IMR-90 (cell line): ENCODE measurements at regions not wholly inside any gene's neighbourhood (a gene's known extent, or its start where the extent isn't known, plus 50 kb on each side); places are given as distances from the start of the nearest gene placed in this dataset.

Source experiments
- ATAC-seq: fragments of 200-7000 bp; cut with Tn5 transposase; 2 replicates; pipeline ENCODE4 v1.9.1; 2020; ENCODE audit warnings: low read depth, mild to moderate bottlenecking, moderate library complexity
- BruUV-seq: library from RNA; stranded (reverse); fragments of 400-500 nt; replicated peaks from 2 replicates; lab custom pipeline; 2021; lab: Mats Ljungman, UMichigan
- CTCF ChIA-PET: fragments of 300-600 bp; formaldehyde crosslinking; extraction: SDS; loops from one replicate; lab custom pipeline; 2021; ENCODE audit warnings: antibody characterized with exemption; lab: Yijun Ruan, JAX
- POLR2A ChIA-PET: fragments of 300-600 bp; sonication (Branson Sonifier 250); formaldehyde crosslinking; loops from one replicate; lab custom pipeline; 2022; ENCODE audit warnings: antibody characterized with exemption; ENCODE audit not compliant: unreplicated experiment; lab: Charles Lee
- DNase-seq: peaks from one replicate; pipeline ENCODE4 v3.0.0; 2013
- H2AFZ ChIP-seq: replicated peaks from 2 replicates; pipeline ENCODE3; 2013; ENCODE audit warnings: low read length, mild to moderate bottlenecking; ENCODE audit not compliant: poor library complexity
- H2AK5ac ChIP-seq: 2 replicates; pipeline ENCODE4 v1.6.1; 2013; ENCODE audit warnings: low read depth, low read length, inconsistent platforms
- H2AK9ac ChIP-seq: replicated peaks from 2 replicates; pipeline ENCODE3; 2013; ENCODE audit warnings: mild to moderate bottlenecking, low read depth, low read length, moderate library complexity; ENCODE audit not compliant: poor library complexity
- H2BK120ac ChIP-seq: 2 replicates; pipeline ENCODE4 v1.6.1; 2013; ENCODE audit warnings: low read depth, low read length, inconsistent platforms
- H2BK15ac ChIP-seq: 3 replicates; pipeline ENCODE4 v1.6.1; 2013; ENCODE audit warnings: low read depth, low read length, inconsistent platforms
- H2BK20ac ChIP-seq: 2 replicates; pipeline ENCODE4 v1.6.1; 2013; ENCODE audit warnings: low read depth, mild to moderate bottlenecking, inconsistent platforms, low read length, moderate library complexity
- H2BK5ac ChIP-seq: 2 replicates; pipeline ENCODE4 v1.6.1; 2013; ENCODE audit warnings: mild to moderate bottlenecking, low read depth, low read length, inconsistent platforms; ENCODE audit not compliant: poor library complexity, severe bottlenecking
- H3K14ac ChIP-seq: replicated peaks from 2 replicates; pipeline ENCODE4 v1.6.1; 2013; ENCODE audit warnings: low read depth, low read length, inconsistent platforms
- H3K18ac ChIP-seq: 2 replicates; pipeline ENCODE4 v1.6.1; 2013; ENCODE audit warnings: low read depth, low read length, control low read depth
- H3K23ac ChIP-seq: 2 replicates; pipeline ENCODE4 v1.6.1; 2013; ENCODE audit warnings: low read depth, low read length, inconsistent platforms
- H3K27ac ChIP-seq: 2 replicates; pipeline ENCODE4 v1.5.1; 2013; ENCODE audit warnings: mild to moderate bottlenecking, control low read depth, low read length; ENCODE audit not compliant: insufficient read depth
- H3K27me3 ChIP-seq: 2 replicates; pipeline ENCODE4 v1.6.1; 2013; ENCODE audit warnings: low read length; ENCODE audit not compliant: control insufficient read depth, insufficient read depth
- H3K36me3 ChIP-seq: 2 replicates; pipeline ENCODE4 v1.6.1; 2013; ENCODE audit warnings: low read length, mixed read lengths; ENCODE audit not compliant: control insufficient read depth, insufficient read depth
- H3K4ac ChIP-seq: 2 replicates; pipeline ENCODE4 v1.6.1; 2013; ENCODE audit warnings: low read depth, low read length, inconsistent platforms
- H3K4me1 ChIP-seq: 2 replicates; pipeline ENCODE4 v1.6.1; 2013; ENCODE audit warnings: low read length, mixed read lengths; ENCODE audit not compliant: control insufficient read depth, insufficient read depth
- H3K4me2 ChIP-seq: 2 replicates; pipeline ENCODE4 v1.6.1; 2013; ENCODE audit warnings: low read depth, mild to moderate bottlenecking, control low read depth, low read length, moderate library complexity
- H3K4me3 ChIP-seq: 2 replicates; pipeline ENCODE4 v1.5.1; 2013; ENCODE audit warnings: low read depth, mild to moderate bottlenecking, control low read depth, low read length, moderate library complexity; ENCODE audit not compliant: insufficient read depth
- H3K56ac ChIP-seq: 2 replicates; pipeline ENCODE4 v1.6.1; 2013; ENCODE audit warnings: low read length, inconsistent platforms; ENCODE audit not compliant: insufficient read depth; ENCODE audit errors: extremely low read depth
- H3K79me1 ChIP-seq, 2 experiments: 2 replicates each; pipeline ENCODE4 v1.6.1; 2013; ENCODE audit warnings: low read length in 2 of 2, inconsistent platforms in 1 of 2, low read depth in 1 of 2
- H3K9ac ChIP-seq: 2 replicates; pipeline ENCODE4 v1.6.1; 2013; ENCODE audit warnings: low read depth, low read length, control low read depth
- H3K9me1 ChIP-seq: 2 replicates; pipeline ENCODE4 v1.6.1; 2013; ENCODE audit warnings: low read length, inconsistent platforms; ENCODE audit not compliant: insufficient read depth
- H3K9me3 ChIP-seq: 2 replicates; pipeline ENCODE4 v1.6.1; 2013; ENCODE audit warnings: low read length; ENCODE audit not compliant: control insufficient read depth, insufficient read depth
- H4K20me1 ChIP-seq: 2 replicates; pipeline ENCODE4 v1.6.1; 2013; ENCODE audit warnings: low read length, inconsistent platforms; ENCODE audit not compliant: insufficient read depth
- H4K5ac ChIP-seq: 2 replicates; pipeline ENCODE4 v1.6.1; 2013; ENCODE audit warnings: mild to moderate bottlenecking, low read depth, low read length, control low read depth
- H4K8ac ChIP-seq, 2 experiments: 2 replicates each; pipeline ENCODE4 v1.6.1; 2013; ENCODE audit warnings: low read depth in 2 of 2, low read length in 2 of 2, control low read depth in 1 of 2, inconsistent platforms in 1 of 2
- H4K91ac ChIP-seq: 2 replicates; pipeline ENCODE4 v1.6.1; 2013; ENCODE audit warnings: low read depth, low read length, inconsistent platforms; ENCODE audit not compliant: insufficient read depth
- BHLHE40 ChIP-seq: fragments of 150-350 bp; IDR thresholded peaks from 2 replicates; pipeline ENCODE4 v1.6.1; 2016; ENCODE audit warnings: mild to moderate bottlenecking, low read depth, low read length
- FOS ChIP-seq: fragments of 150-350 bp; IDR thresholded peaks from 2 replicates; pipeline ENCODE4 v1.6.1; 2016; ENCODE audit warnings: low read depth, low read length
- MAZ ChIP-seq: IDR thresholded peaks from 2 replicates; pipeline ENCODE4 v1.6.1; 2012; ENCODE audit warnings: low read depth, mild to moderate bottlenecking, low read length, improper control_type of control experiment, moderate library complexity, borderline replicate concordance
- NFE2L2 ChIP-seq: fragments of 150-350 bp; IDR thresholded peaks from 2 replicates; pipeline ENCODE4 v1.6.1; 2016; ENCODE audit warnings: low read depth, mild to moderate bottlenecking, low read length
- WGBS, 2 experiments: methylation state at CpG; one replicate each; pipeline versions ENCODE4 v1.1.5 to v1.1.7; 2013; ENCODE audit warnings: missing lambda C conversion rate in 2 of 2; ENCODE audit not compliant: insufficient read length in 1 of 2; ENCODE audit errors: extremely low coverage in 2 of 2; 5-methylcytosine and 5-hydroxymethylcytosine counted together
- dilution Hi-C: fragments of 300-500 bp; cut with HindIII; formaldehyde crosslinking; loops from one replicate; pipeline ENCODE4 v1.14.3; 2018; ENCODE audit warnings: low sequenced_read_pairs; ENCODE audit not compliant: unreplicated experiment
- in situ Hi-C: fragments of 300-500 bp; cut with MboI; formaldehyde crosslinking; loops from 3 replicates; pipeline ENCODE4 v1.14.3; 2019; ENCODE audit warnings: low sequenced_read_pairs, inconsistent platforms, mixed read lengths
- intact Hi-C: fragments of 100-400 bp; cut with micrococcal nuclease; formaldehyde crosslinking; loops from 2 replicates; pipeline ENCODE4 v1.10.0; 2022
- TF ChIP-seq, protein P1 (sequence below): fragments of 150-350 bp; IDR thresholded peaks from 2 replicates; pipeline ENCODE4 v1.6.1; 2017; ENCODE audit warnings: mild to moderate bottlenecking, antibody characterized with exemption, low read length, low read depth
- TF ChIP-seq, protein P2 (sequence below): conservative IDR thresholded peaks from 2 replicates; pipeline ENCODE4 v1.5.1; 2012; ENCODE audit warnings: mild to moderate bottlenecking, low read depth, low read length, improper control_type of control experiment

DNA sequence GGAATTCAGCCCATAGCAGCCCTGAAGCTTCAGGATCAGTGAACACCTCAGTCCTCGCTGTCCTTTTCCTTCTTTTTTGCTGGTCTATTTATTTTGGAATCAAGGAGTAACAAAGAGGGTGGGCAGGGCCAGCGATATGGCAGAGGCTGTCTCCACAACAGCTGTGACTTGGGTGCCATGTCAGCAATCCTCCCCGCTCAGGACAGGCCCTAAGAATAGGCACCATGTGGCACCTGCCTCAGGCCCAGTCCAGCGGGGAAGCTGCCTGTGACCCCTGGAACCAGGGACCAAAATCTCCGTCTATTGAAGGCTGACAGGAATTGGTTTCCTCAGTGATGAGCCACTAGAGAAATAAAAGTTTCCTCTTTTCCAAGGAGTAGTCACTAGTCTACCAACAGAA, 58.6 kb upstream of the TNR start:
- Histone ChIP-seq H3K4me3 (no peak overlapping the region), H3K36me3 (no peaks in the 10 kb centered on the region), H2AK9ac (no peak overlapping the region), H3K9me3 (no peaks in the 10 kb centered on the region), H2BK15ac (no peak overlapping the region), H3K9me1 (no peaks in the 10 kb centered on the region), H2AFZ (no peak overlapping the region), H4K5ac (no peak overlapping the region), H3K4ac (no peak overlapping the region), H3K27ac (no peak overlapping the region), H2AK5ac (no peak overlapping the region), H4K91ac (no peak overlapping the region), H3K4me2 (no peak overlapping the region), H3K9ac (no peak overlapping the region), H3K79me1 (no peaks in the 10 kb centered on the region), H2BK120ac (no peak overlapping the region), H2BK5ac (no peak overlapping the region), H3K27me3 (no peaks in the 10 kb centered on the region), H4K20me1 (no peaks in the 10 kb centered on the region), H3K14ac (no peak overlapping the region), H3K4me1 (no peaks in the 10 kb centered on the region), H3K18ac (no peak overlapping the region), H4K8ac (no peak overlapping the region), H3K56ac (no peak overlapping the region), H2BK20ac (no peak overlapping the region), H3K23ac (no peak overlapping the region)
- TF ChIP-seq MAZ (no peak), FOS (no peak), NFE2L2 (no peak), BHLHE40 (no peak)
- TF ChIP-seq, protein P1, sequence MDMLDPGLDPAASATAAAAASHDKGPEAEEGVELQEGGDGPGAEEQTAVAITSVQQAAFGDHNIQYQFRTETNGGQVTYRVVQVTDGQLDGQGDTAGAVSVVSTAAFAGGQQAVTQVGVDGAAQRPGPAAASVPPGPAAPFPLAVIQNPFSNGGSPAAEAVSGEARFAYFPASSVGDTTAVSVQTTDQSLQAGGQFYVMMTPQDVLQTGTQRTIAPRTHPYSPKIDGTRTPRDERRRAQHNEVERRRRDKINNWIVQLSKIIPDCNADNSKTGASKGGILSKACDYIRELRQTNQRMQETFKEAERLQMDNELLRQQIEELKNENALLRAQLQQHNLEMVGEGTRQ, result no peak
- TF ChIP-seq, protein P2, sequence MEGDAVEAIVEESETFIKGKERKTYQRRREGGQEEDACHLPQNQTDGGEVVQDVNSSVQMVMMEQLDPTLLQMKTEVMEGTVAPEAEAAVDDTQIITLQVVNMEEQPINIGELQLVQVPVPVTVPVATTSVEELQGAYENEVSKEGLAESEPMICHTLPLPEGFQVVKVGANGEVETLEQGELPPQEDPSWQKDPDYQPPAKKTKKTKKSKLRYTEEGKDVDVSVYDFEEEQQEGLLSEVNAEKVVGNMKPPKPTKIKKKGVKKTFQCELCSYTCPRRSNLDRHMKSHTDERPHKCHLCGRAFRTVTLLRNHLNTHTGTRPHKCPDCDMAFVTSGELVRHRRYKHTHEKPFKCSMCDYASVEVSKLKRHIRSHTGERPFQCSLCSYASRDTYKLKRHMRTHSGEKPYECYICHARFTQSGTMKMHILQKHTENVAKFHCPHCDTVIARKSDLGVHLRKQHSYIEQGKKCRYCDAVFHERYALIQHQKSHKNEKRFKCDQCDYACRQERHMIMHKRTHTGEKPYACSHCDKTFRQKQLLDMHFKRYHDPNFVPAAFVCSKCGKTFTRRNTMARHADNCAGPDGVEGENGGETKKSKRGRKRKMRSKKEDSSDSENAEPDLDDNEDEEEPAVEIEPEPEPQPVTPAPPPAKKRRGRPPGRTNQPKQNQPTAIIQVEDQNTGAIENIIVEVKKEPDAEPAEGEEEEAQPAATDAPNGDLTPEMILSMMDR, result no peak
- dilution Hi-C loops, result no loop called here
- WGBS, 2 experiments, result 80% methylated on average over 1 of the region's 5 CpGs; no CpG with 5 or more reads in 1 of the 2 experiments
- ChIA-PET CTCF (no interaction called here), POLR2A (no interaction called here)
- intact Hi-C loops, result no loop called here
- no peak for ATAC-seq
- DNase-seq, result no peak
- BruUV-seq, result no TSS peak
- in situ Hi-C loops, result no loop called here
